Stimulated activated naive CD8-positive, alpha-beta T cell treated with anti-CD3 and anti-CD28 coated beads, Interleukin-15, Interleukin-2, amounts not matched to agents 100 U/mL and 50 U/mL, for 24 hours (primary cell): ENCODE measurements at regions not wholly inside any gene's neighbourhood (a gene's known extent, or its start where the extent isn't known, plus 50 kb on each side); places are given as distances from the start of the nearest gene placed in this dataset.
A peak's percentile ranks its signal among the peaks of the same experiment; 100 is the strongest.
"Not testable (repeated sequence)": the region's sequence is repeated elsewhere in the genome, so short reads cannot be mapped to it uniquely, and the experiment has no call there.

Source experiments
- ATAC-seq: fragments of 150-1000 bp; cut with Tn5 transposase; one replicate; pipeline ENCODE4 v1.10.0; 2021
- DNase-seq: peaks from one replicate; pipeline ENCODE4 v3.0.0; 2021

- ATAC-seq, DNase-seq: not testable (repeated sequence)
Measured at GRCh38 chr17:46460129-46460528, 52.1 kb upstream of the LRRC37A2 start.

- not testable (repeated sequence) for DNase-seq, ATAC-seq
Measured at GRCh38 chr17:46455069-46455468, 57.2 kb upstream of the LRRC37A2 start.

GRCh38 chr17:46454572-46454971 lies 57.7 kb upstream of the LRRC37A2 start:
- not testable (repeated sequence) for DNase-seq, ATAC-seq

GRCh38 chr17:46453077-46453476 lies 59.2 kb upstream of the LRRC37A2 start:
- not testable (repeated sequence) for ATAC-seq, DNase-seq

GRCh38 chr17:46445849-46446248 lies 66.4 kb upstream of the LRRC37A2 start:
- ATAC-seq, DNase-seq: not testable (repeated sequence)

- not testable (repeated sequence) for DNase-seq, ATAC-seq
Measured at GRCh38 chr17:46445411-46445810, 66.9 kb upstream of the LRRC37A2 start.

GRCh38 chr17:46442153-46442552 lies 70.1 kb upstream of the LRRC37A2 start:
- not testable (repeated sequence) for ATAC-seq, DNase-seq

- ATAC-seq, DNase-seq: not testable (repeated sequence)
Measured at GRCh38 chr17:46440665-46441064, 71.6 kb upstream of the LRRC37A2 start.

- not testable (repeated sequence) for ATAC-seq, DNase-seq
Measured at GRCh38 chr17:46434450-46435062, 73.0 kb upstream of the ARL17B start.

- not testable (repeated sequence) for ATAC-seq, DNase-seq
Measured at GRCh38 chr17:46430300-46430699, 68.7 kb upstream of the ARL17B start.

- not testable (repeated sequence) for ATAC-seq, DNase-seq
Measured at GRCh38 chr17:46429675-46430074, 68.1 kb upstream of the ARL17B start.

GRCh38 chr17:46424187-46424884 lies 62.8 kb upstream of the ARL17B start:
- DNase-seq, ATAC-seq: not testable (repeated sequence)

GRCh38 chr17:46417907-46418306 lies 56.3 kb upstream of the ARL17B start:
- not testable (repeated sequence) for DNase-seq

GRCh38 chr17:46417261-46417660 lies 55.7 kb upstream of the ARL17B start:
- not testable (repeated sequence) for ATAC-seq, DNase-seq

More at GRCh38 chr17:46417907-46418306, 56.3 kb upstream of the ARL17B start:
- peak; percentile 46 for ATAC-seq

- DNase-seq, ATAC-seq: not testable (repeated sequence)
Measured at GRCh38 chr17:46414559-46414958, 53.0 kb upstream of the ARL17B start.

GRCh38 chr17:46412156-46412555 lies 50.6 kb upstream of the ARL17B start:
- DNase-seq: not testable (repeated sequence)

GRCh38 chr17:46411172-46411852 lies 49.7 kb upstream of the ARL17B start:
- DNase-seq: not testable (repeated sequence)
- peak; percentile 93 for ATAC-seq

More at GRCh38 chr17:46412156-46412555, 50.6 kb upstream of the ARL17B start:
- ATAC-seq: not testable (repeated sequence)
